ENCODE measurements at regions not wholly inside any gene's neighbourhood (a gene's known extent, or its start where the extent isn't known, plus 50 kb on each side); places are given as distances from the start of the nearest gene placed in this dataset.

DNA sequence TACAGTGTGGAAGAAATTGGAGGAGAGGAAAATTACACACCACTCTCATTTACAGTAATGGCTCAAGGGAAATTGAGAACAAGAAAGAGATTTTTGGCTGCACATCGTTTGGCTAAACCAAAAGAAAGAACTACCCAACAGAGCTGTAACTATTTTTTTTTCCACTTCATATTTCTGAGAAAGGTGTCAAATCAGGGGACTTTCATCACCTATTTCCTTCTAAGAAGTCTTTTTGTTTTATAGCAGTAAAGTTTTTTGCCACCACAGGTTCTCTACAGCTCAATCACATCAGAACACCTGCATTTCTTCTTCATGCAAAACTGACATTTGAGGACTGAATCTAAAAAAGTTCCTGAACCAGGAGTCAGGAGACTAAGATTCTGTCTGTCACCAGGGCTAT is 57.5 kb upstream of the TNIP3 start:
- no peak for DNase-seq

DNA sequence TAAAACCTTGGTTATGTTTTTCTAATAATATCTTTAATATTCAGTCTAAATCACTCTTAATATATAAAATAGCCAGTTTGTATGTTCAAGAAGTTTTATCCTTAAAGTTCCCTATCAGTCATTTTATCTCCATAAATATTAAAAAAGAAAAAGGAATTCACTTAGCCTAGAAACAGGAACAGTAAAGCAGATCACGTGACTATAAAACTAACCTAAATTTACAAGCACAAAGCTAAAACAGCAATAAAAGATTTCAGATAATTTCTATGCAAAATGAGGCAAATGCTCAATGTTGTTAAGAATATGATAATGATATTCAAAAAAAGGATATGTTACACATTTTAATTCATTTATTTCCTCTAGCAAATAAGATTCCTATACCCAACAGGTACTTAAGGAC is 57.1 kb upstream of the TNIP3 start:
- no peak for DNase-seq

- no peak for DNase-seq
Measured at GRCh38 chr4:121220698-121221097, 56.6 kb upstream of the TNIP3 start.

DNA sequence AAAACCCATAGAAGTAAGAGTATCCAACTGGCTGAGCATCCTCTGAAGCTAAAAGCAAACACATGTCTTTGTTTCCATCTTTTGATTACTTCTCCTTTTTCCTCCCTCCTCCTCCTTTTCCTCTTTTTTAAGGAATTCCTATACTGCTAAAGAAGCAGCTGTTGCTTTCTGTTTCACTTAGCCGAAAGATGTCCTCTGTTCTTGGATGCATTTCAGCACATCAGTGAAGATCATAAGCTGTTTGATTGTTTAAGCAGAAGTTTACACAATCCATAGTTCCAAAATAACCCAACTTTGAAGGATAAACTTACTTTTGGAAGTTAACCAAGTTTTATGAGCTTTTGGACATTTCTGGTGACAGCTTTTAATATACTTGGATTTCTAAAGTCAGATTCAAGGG is 55.1 kb upstream of the TNIP3 start:
- DNase-seq: no peak

DNA sequence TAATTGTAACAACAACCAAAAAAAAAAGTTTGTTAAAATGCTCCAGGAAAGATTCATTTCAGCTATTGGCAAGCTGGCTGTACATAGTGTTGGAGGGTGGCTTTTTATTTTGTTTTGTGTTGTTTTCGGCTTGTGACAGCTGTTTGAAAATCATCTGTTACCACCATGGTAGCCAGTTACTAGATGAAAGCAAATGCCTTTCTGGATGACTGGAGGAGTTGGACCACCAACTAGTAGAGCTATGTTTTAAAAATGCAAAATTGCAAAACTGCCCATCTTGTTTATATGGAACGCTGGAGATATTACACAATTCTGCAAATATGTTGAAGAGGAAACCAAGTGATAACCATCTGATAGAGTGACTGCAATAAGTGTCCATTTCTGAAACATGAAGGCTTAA is 53.2 kb upstream of the TNIP3 start:
- no peak for DNase-seq

- DNase-seq: no peak
Measured at GRCh38 chr4:121216461-121216860, 52.3 kb upstream of the TNIP3 start.

DNA sequence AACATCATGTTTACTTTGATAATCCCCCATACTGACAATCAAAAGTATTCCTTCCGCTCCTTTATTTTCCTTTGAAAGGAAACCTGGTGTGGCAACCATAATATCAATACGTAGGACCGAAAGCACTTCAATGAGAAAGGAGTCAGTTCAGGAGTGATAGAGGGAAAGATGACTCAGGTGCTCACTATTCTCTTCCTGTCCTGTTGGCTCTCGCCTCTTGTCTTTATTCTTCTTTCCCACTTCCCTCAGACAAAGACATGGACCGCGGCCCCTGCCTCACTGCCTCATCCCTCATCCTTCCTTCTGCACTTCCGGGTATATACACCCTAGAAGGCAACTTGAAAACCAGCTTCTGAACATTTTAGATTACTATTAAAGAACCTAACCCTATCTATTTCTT is 49.8 kb upstream of the TNIP3 start:
- no peak for DNase-seq
